GM10266 (cell line): ENCODE measurements at regions not wholly inside any gene's neighbourhood (a gene's known extent, or its start where the extent isn't known, plus 50 kb on each side); places are given as distances from the start of the nearest gene placed in this dataset.

ENCODE experiments used
- DNase-seq: peaks from one replicate; pipeline ENCODE4 v3.0.0; 2012; ENCODE audit errors: extremely low spot score
- CTCF ChIP-seq: IDR thresholded peaks from 2 replicates; pipeline ENCODE4 v1.5.1; 2012; ENCODE audit warnings: mild to moderate bottlenecking, low read depth; ENCODE audit not compliant: control insufficient read depth, insufficient read depth; ENCODE audit errors: missing control alignments

- no peak for DNase-seq
- no peak for TF ChIP-seq CTCF
Measured at GRCh38 chr11:27907530-27907929, 200.4 kb downstream of the KIF18A start.

- DNase-seq = no peak
- TF ChIP-seq CTCF = no peak
Measured at GRCh38 chr11:27907091-27907490, 200.9 kb downstream of the KIF18A start.

GRCh38 chr11:27904358-27905055 lies 203.4 kb downstream of the KIF18A start:
- TF ChIP-seq CTCF = no peak
- no peak for DNase-seq

GRCh38 chr11:27902981-27903624 lies 202.8 kb upstream of the BDNF start:
- no peak for TF ChIP-seq CTCF
- no peak for DNase-seq

GRCh38 chr11:27898166-27898565 lies 197.9 kb upstream of the BDNF start:
- no peak for TF ChIP-seq CTCF
- DNase-seq = no peak

GRCh38 chr11:27896096-27896495 lies 195.8 kb upstream of the BDNF start:
- TF ChIP-seq CTCF = no peak

GRCh38 chr11:27894552-27894951 lies 194.3 kb upstream of the BDNF start:
- TF ChIP-seq CTCF = no peak
- DNase-seq = no peak

More at GRCh38 chr11:27896096-27896495, 195.8 kb upstream of the BDNF start:
- no peak for DNase-seq
